SK-N-MC (cell line): ENCODE measurements at regions not wholly inside any gene's neighbourhood (a gene's known extent, or its start where the extent isn't known, plus 50 kb on each side); places are given as distances from the start of the nearest gene placed in this dataset.

Experiments
- DNase-seq: peaks from one replicate; pipeline ENCODE4 v3.0.0-alpha.2; 2011; ENCODE audit warnings: low read depth, low spot score
- H3K27ac ChIP-seq: fragments of 200-600 bp; sonication (generic); 2 replicates; pipeline ENCODE4 v1.5.1; 2016; ENCODE audit warnings: mixed run types
- H3K36me3 ChIP-seq: fragments of 200-600 bp; sonication (generic); 2 replicates; pipeline ENCODE4 v1.6.1; 2017; ENCODE audit warnings: antibody characterized with exemption, low read length, mixed read lengths; ENCODE audit not compliant: insufficient read depth
- H3K4me3 ChIP-seq: fragments of 200-600 bp; sonication (generic); 2 replicates; pipeline ENCODE4 v1.5.1; 2016
- H3K9ac ChIP-seq: fragments of 200-600 bp; sonication (generic); 2 replicates; pipeline ENCODE4 v1.8.0; 2017; ENCODE audit warnings: mixed run types, mixed read lengths; ENCODE audit not compliant: insufficient read length
- H3K9me3 ChIP-seq: fragments of 200-600 bp; sonication (generic); 2 replicates; pipeline ENCODE4 v1.6.1; 2017; ENCODE audit warnings: low read depth, mild to moderate bottlenecking, antibody characterized with exemption, low read length, moderate library complexity, mixed read lengths
- EZH2 ChIP-seq: fragments of 200-600 bp; sonication (generic); IDR thresholded peaks from one replicate; pipeline ENCODE4 v1.6.1; 2017; ENCODE audit warnings: antibody characterized with exemption
- FOXP2 ChIP-seq: optimal IDR thresholded peaks from 2 replicates; pipeline ENCODE3; 2011; ENCODE audit warnings: mild to moderate bottlenecking, moderate library complexity; ENCODE audit not compliant: insufficient read depth; ENCODE audit errors: extremely low read length, control extremely low read depth
- POLR2AphosphoS5 ChIP-seq: IDR thresholded peaks from 2 replicates; pipeline ENCODE4 v1.6.1; 2012; ENCODE audit warnings: mild to moderate bottlenecking, low read depth, low read length, borderline replicate concordance

DNA sequence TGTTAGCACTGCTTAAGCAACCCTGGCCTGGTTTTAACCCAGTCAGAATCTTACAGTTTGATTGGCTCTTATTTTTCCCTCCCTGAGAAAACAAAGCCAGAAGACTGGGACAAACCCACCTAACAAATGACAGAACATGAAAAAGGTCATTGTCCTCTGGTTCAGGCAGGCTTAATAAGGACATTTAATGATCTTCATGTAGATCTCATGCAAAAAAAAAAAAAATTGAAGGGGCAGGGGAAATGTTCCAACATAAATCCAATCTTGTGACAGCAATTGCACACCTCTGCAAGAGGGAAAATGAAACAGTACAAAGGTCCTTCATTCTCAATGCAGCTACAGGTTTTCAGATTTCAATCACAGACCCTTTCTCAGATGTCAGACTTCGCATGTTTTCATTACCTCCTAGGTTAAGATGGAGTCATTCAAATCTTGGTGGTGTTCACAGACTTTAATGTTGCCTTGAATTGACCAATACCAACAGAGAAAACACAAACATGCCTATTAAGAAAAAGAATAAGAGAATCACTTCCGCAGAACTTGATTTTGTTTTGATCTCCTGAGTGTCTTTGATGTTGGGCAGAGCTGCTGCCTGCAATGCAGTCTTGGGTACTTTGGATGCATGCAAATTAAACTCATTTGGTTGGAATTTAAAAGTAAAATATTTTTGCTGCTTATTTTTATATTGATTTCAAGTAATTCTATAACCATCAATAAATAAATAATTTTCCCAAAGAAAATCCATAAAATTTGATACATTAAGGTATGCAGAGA is 359.0 kb downstream of the BTG1 start:
- DNase-seq, result no peak
- no peak overlapping the region for H3K9ac ChIP-seq
- no peak overlapping the region for H3K4me3 ChIP-seq
- no peak for TF ChIP-seq POLR2AphosphoS5
- no peak for TF ChIP-seq FOXP2
- TF ChIP-seq EZH2, result no peak
- H3K36me3 ChIP-seq, result no peaks in the 10 kb centered on the region
- no peak overlapping the region for H3K27ac ChIP-seq
- no peaks in the 10 kb centered on the region for H3K9me3 ChIP-seq

DNA sequence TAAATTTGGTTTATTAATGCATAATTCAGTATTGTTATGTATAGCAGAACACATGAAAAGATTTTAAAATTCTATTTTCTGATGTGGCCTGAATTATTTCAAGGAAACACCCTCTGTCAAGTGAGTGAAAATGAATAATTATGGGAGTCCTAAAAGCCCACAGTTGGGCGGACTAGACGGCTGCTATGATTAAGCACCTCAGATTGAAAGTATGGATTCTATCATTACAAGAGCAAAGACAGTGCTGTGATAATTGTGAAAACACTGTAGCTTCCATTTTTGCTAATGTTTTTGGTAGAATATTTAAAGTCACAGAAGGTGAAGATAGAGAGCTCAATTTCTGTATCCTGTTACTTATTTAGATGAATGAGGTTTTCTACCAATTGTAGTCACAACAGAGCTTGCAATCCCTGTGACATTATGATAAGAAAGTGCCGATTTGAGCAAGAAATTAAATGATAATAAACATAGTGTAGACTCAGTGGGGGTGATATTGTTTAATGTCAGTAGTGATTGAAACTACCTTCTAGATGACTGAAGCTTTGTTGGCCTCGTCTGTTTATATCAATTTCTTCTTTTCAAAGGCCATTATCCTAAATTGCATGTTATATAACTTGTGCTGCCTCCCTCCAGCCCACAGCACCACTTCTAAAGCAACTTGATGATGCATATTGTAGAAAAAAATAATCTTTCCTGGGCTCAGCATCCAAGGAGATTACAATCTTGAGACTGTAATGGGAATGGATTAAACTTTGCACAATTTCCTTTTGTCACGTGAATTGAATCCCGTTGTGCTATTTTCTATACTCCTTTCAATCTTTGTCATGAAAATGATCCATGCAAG is 359.8 kb downstream of the BTG1 start:
- DNase-seq, result no peak
- Histone ChIP-seq H3K9me3 (no peaks in the 10 kb centered on the region), H3K4me3 (no peak overlapping the region), H3K36me3 (no peaks in the 10 kb centered on the region), H3K27ac (no peak overlapping the region), H3K9ac (no peak overlapping the region)
- no peak for TF ChIP-seq EZH2
- TF ChIP-seq FOXP2, result no peak
- no peak for TF ChIP-seq POLR2AphosphoS5

DNA sequence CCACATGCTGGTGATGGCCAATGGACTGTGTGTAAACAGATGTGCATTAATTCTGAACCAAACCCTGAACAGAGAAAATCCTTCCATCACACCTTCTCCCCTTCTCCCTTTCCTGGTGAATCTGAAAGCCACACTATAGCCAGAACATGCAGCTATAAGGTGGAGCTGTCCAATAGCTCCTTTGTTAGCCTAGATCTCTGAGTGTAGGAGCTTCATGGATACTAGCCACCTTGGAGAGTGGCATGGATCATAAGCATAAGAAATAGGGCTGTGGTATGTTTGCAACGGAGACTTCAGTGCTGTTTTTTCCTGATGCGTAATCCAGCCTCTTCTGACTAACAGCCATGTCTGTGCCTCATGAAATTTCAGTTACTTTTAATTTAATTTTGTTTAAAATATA is 364.5 kb downstream of the BTG1 start:
- H3K9ac ChIP-seq, result no peak overlapping the region
- DNase-seq, result no peak
- H3K36me3 ChIP-seq, result no peaks in the 10 kb centered on the region
- H3K9me3 ChIP-seq, result no peaks in the 10 kb centered on the region
- TF ChIP-seq EZH2 (no peak), FOXP2 (no peak), POLR2AphosphoS5 (no peak)
- H3K27ac ChIP-seq, result no peak overlapping the region
- no peak overlapping the region for H3K4me3 ChIP-seq

DNA sequence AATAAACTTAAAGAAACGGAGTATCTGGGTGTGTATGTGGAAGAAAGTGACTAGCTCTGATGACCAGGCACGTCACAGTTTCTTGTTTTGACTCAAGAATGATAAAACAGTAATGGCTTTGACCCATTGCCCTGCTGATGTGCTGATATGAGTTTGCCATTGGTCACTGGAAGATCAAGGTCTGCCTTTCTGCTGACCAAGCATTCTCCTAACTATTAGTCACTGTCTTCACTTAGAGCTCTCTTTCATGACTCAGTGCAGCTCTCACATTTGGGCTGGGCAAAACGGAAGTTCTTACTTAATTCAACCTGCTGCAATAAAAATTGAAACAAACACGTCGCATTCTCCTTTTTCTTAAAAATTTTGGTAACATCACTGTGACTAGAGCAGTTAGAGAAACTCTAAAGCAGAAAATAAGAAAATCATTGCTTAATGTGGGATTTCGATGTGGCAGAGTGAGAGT is 366.7 kb downstream of the BTG1 start:
- H3K9me3 ChIP-seq, result no peaks in the 10 kb centered on the region
- H3K36me3 ChIP-seq, result no peaks in the 10 kb centered on the region
- 0 out of 2 replicates have a peak overlapping the region, but pooled peaks have one; percentile 6 for H3K4me3 ChIP-seq
- TF ChIP-seq POLR2AphosphoS5 (no peak), FOXP2 (no peak), EZH2 (no peak)
- no peak for DNase-seq
- H3K27ac ChIP-seq, result peak overlapping the region; percentile 67; the same call in 1 of the 2 replicates
- H3K9ac ChIP-seq, result no peak overlapping the region

DNA sequence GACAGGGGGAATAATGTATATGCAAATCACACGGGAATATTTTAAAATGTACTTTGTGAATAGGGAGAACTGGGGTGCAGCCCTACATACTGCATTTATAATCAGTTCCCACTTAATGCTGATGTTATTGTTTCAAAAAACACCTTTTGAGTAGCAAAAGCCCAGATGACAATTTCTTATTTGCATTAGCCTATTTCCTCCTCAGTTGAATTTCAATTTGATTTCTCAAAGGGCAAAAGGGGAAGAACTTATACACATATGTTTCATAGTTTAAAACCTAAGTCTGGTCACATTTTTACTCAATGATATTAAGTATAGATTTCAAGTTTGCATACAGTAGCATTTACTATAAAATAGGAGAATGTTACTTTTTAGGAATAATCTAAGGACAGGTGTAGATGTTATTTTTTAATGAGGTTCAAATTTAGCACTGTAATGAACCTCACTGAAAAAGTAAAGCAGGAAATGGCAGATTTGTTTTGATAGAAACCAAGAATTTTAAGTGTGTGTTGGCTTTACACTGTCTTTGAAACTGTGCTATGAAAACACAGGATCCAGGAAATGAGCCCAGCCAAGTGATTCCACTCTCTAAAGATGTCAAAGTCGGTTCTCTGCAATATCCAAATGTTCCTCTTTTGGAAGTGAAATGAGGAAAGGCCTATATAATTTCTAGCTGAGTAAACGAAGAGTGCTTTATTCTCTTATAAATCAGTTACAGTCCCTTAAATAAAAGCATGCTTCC is 367.4 kb downstream of the BTG1 start:
- Histone ChIP-seq H3K27ac (peak overlapping the region; percentile 67; the same call in 1 of the 2 replicates), H3K9me3 (no peaks in the 10 kb centered on the region), H3K4me3 (0 out of 2 replicates have a peak overlapping the region, but pooled peaks have one; percentile 6), H3K36me3 (no peaks in the 10 kb centered on the region), H3K9ac (no peak overlapping the region)
- TF ChIP-seq POLR2AphosphoS5 (no peak), FOXP2 (no peak), EZH2 (no peak)
- no peak for DNase-seq

DNA sequence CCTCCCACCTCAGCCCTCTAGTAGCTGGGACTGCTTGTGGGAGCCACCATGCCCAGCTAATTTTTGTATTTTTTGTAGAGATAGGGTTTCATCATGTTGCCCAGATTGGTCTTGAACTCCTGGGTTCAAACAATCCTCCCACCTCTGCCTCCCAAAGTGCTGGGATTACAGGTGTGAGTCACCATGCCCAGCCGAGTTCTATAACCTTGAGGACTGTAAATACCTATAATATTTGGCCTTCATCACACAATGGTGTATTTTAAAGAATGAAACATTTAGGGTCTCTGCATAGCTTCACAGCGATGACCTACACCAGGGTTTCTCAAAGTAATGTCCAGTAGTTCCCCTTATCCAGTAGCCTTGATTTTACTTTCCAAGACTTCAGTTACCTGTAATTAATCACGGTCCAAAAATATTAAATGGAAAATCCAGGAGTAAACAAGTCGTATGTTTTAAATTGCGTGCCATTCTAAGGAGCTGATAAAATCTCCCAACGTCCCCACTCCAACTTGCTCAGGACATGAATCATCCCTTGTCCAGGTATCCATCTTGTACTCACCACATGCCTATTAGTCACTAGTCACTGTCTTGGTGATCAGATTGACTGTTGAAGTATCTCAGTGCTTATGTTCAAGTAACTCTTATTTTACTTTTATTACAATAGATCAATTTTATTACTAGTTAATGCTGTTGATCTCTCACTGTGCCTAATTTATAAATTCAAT is 368.2 kb downstream of the BTG1 start:
- H3K4me3 ChIP-seq, result no peak overlapping the region
- H3K36me3 ChIP-seq, result no peaks in the 10 kb centered on the region
- DNase-seq, result no peak
- no peak overlapping the region for H3K9ac ChIP-seq
- TF ChIP-seq EZH2 (no peak), FOXP2 (no peak)
- H3K9me3 ChIP-seq, result no peaks in the 10 kb centered on the region
- no peak overlapping the region for H3K27ac ChIP-seq

DNA sequence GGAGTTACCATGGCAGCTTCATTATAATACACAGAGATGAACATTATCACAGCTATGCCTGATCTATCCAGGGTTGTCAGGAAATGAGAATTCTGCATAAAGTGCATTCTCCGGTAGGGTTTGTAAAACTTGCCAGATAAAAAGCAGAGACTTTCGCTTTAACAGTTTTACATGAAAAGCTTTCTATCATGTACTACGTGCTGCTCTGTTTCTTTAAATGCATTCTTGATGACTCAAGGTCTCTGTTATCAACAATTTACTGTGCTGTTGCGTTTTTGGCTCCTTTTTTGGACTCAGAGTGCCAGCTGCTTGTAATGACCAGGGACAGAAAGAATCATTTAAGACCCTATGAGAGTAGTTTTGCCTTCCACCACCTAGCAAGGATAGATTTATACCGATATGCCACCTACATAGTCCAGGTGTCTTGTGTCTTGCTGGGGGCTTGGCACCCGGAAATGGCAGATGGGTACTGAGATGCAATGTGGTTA is 371.2 kb downstream of the BTG1 start:
- Histone ChIP-seq H3K9ac (no peak overlapping the region), H3K4me3 (no peak overlapping the region)
- DNase-seq, result no peak

More for the DNA sequence above, 371.2 kb downstream of the BTG1 start:
- Histone ChIP-seq H3K27ac (no peak overlapping the region), H3K36me3 (no peaks in the 10 kb centered on the region), H3K9me3 (no peaks in the 10 kb centered on the region)
- TF ChIP-seq FOXP2 (no peak), EZH2 (no peak), POLR2AphosphoS5 (no peak)
